ENCODE measurements at regions not wholly inside any gene's neighbourhood (a gene's known extent, or its start where the extent isn't known, plus 50 kb on each side); places are given as distances from the start of the nearest gene placed in this dataset.
"Not testable (repeated sequence)": the region's sequence is repeated elsewhere in the genome, so short reads cannot be mapped to it uniquely, and the experiment has no call there.

- not testable (repeated sequence) for H4K20me1 ChIP-seq (ENCODE audit: low read depth, low read length); H3K9me2 ChIP-seq (replicated peaks; ENCODE audit: insufficient read depth, low read length); H3K4me3 ChIP-seq (ENCODE audit: insufficient read depth, low read length, poor library complexity, severe bottlenecking); H2AFZ ChIP-seq (ENCODE audit: low read depth, low read length, severe bottlenecking); H3K27ac ChIP-seq (ENCODE audit: low read depth, low read length); H3F3A ChIP-seq (ENCODE audit: insufficient read depth); H3K9ac ChIP-seq (ENCODE audit: low read length); H3K36me3 ChIP-seq (ENCODE audit: low read length); H3K27me3 ChIP-seq (ENCODE audit: low read length); H3K9me3 ChIP-seq (ENCODE audit: insufficient read depth, low read length); H3K4me2 ChIP-seq (ENCODE audit: low read depth, low read length, poor library complexity, severe bottlenecking); H3K79me2 ChIP-seq (ENCODE audit: insufficient read depth, low read length)
Measured at GRCh38 chr15:85258559-85259209, 121.7 kb upstream of the AKAP13 start.

- H3K4me2 ChIP-seq (ENCODE audit: low read depth, low read length, poor library complexity, severe bottlenecking); H3K36me3 ChIP-seq (ENCODE audit: low read length); H4K20me1 ChIP-seq (ENCODE audit: low read depth, low read length); H3K4me3 ChIP-seq (ENCODE audit: insufficient read depth, low read length, poor library complexity, severe bottlenecking); H3F3A ChIP-seq (ENCODE audit: insufficient read depth); H3K9me2 ChIP-seq (replicated peaks; ENCODE audit: insufficient read depth, low read length); H3K9me3 ChIP-seq (ENCODE audit: insufficient read depth, low read length); H3K27me3 ChIP-seq (ENCODE audit: low read length); H2AFZ ChIP-seq (ENCODE audit: low read depth, low read length, severe bottlenecking); H3K27ac ChIP-seq (ENCODE audit: low read depth, low read length); H3K9ac ChIP-seq (ENCODE audit: low read length); H3K79me2 ChIP-seq (ENCODE audit: insufficient read depth, low read length): not testable (repeated sequence)
Measured at GRCh38 chr15:85260526-85260925, 119.9 kb upstream of the AKAP13 start.

- H3K9ac ChIP-seq (ENCODE audit: low read length); H4K20me1 ChIP-seq (ENCODE audit: low read depth, low read length); H3K9me2 ChIP-seq (replicated peaks; ENCODE audit: insufficient read depth, low read length); H3K4me3 ChIP-seq (ENCODE audit: insufficient read depth, low read length, poor library complexity, severe bottlenecking); H3K9me3 ChIP-seq (ENCODE audit: insufficient read depth, low read length); H3F3A ChIP-seq (ENCODE audit: insufficient read depth); H3K4me2 ChIP-seq (ENCODE audit: low read depth, low read length, poor library complexity, severe bottlenecking); H3K27ac ChIP-seq (ENCODE audit: low read depth, low read length); H2AFZ ChIP-seq (ENCODE audit: low read depth, low read length, severe bottlenecking); H3K27me3 ChIP-seq (ENCODE audit: low read length); H3K36me3 ChIP-seq (ENCODE audit: low read length); H3K79me2 ChIP-seq (ENCODE audit: insufficient read depth, low read length): not testable (repeated sequence)
Measured at GRCh38 chr15:85262461-85263055, 117.8 kb upstream of the AKAP13 start.

GRCh38 chr15:85263842-85264440 lies 116.5 kb upstream of the AKAP13 start:
- H3K9me3 ChIP-seq (ENCODE audit: insufficient read depth, low read length); H3K27me3 ChIP-seq (ENCODE audit: low read length); H3K36me3 ChIP-seq (ENCODE audit: low read length); H3K4me2 ChIP-seq (ENCODE audit: low read depth, low read length, poor library complexity, severe bottlenecking); H3K4me3 ChIP-seq (ENCODE audit: insufficient read depth, low read length, poor library complexity, severe bottlenecking); H3K79me2 ChIP-seq (ENCODE audit: insufficient read depth, low read length); H3K27ac ChIP-seq (ENCODE audit: low read depth, low read length); H3K9me2 ChIP-seq (replicated peaks; ENCODE audit: insufficient read depth, low read length); H2AFZ ChIP-seq (ENCODE audit: low read depth, low read length, severe bottlenecking); H4K20me1 ChIP-seq (ENCODE audit: low read depth, low read length); H3F3A ChIP-seq (ENCODE audit: insufficient read depth); H3K9ac ChIP-seq (ENCODE audit: low read length): not testable (repeated sequence)

- H3K36me3 ChIP-seq (ENCODE audit: low read length); H2AFZ ChIP-seq (ENCODE audit: low read depth, low read length, severe bottlenecking); H3F3A ChIP-seq (ENCODE audit: insufficient read depth); H3K79me2 ChIP-seq (ENCODE audit: insufficient read depth, low read length); H3K27ac ChIP-seq (ENCODE audit: low read depth, low read length); H3K4me2 ChIP-seq (ENCODE audit: low read depth, low read length, poor library complexity, severe bottlenecking); H3K9me2 ChIP-seq (replicated peaks; ENCODE audit: insufficient read depth, low read length); H3K27me3 ChIP-seq (ENCODE audit: low read length); H4K20me1 ChIP-seq (ENCODE audit: low read depth, low read length); H3K9me3 ChIP-seq (ENCODE audit: insufficient read depth, low read length); H3K4me3 ChIP-seq (ENCODE audit: insufficient read depth, low read length, poor library complexity, severe bottlenecking); H3K9ac ChIP-seq (ENCODE audit: low read length): not testable (repeated sequence)
Measured at GRCh38 chr15:85264614-85265190, 115.7 kb upstream of the AKAP13 start.

- not testable (repeated sequence) for H3F3A ChIP-seq (ENCODE audit: insufficient read depth); H3K9ac ChIP-seq (ENCODE audit: low read length); H3K9me3 ChIP-seq (ENCODE audit: insufficient read depth, low read length); H4K20me1 ChIP-seq (ENCODE audit: low read depth, low read length); H3K9me2 ChIP-seq (replicated peaks; ENCODE audit: insufficient read depth, low read length); H3K27me3 ChIP-seq (ENCODE audit: low read length); H3K79me2 ChIP-seq (ENCODE audit: insufficient read depth, low read length); H2AFZ ChIP-seq (ENCODE audit: low read depth, low read length, severe bottlenecking); H3K4me3 ChIP-seq (ENCODE audit: insufficient read depth, low read length, poor library complexity, severe bottlenecking); H3K36me3 ChIP-seq (ENCODE audit: low read length); H3K4me2 ChIP-seq (ENCODE audit: low read depth, low read length, poor library complexity, severe bottlenecking); H3K27ac ChIP-seq (ENCODE audit: low read depth, low read length)
Measured at GRCh38 chr15:85267158-85267857, 113.1 kb upstream of the AKAP13 start.

All from SU-DHL-6 (cell line).